NCI-H146 (cell line): ENCODE measurements at regions not wholly inside any gene's neighbourhood (a gene's known extent, or its start where the extent isn't known, plus 50 kb on each side); places are given as distances from the start of the nearest gene placed in this dataset.

Experiments used
- DNase-seq: peaks from one replicate; lab custom pipeline; 2025; lab: John Stamatoyannopoulos, UW

- DNase-seq = no peak
Measured at GRCh38 chr13:109977212-109977968, 191.0 kb upstream of the IRS2 start.

- DNase-seq = no peak
Measured at GRCh38 chr13:109976206-109976997, 190.0 kb upstream of the IRS2 start.

GRCh38 chr13:109974354-109974753, 188.0 kb upstream of the IRS2 start:
- no peak for DNase-seq

- no peak for DNase-seq
Measured at GRCh38 chr13:109973279-109973678, 186.9 kb upstream of the IRS2 start.

- no peak for DNase-seq
Measured at GRCh38 chr13:109971456-109972090, 185.2 kb upstream of the IRS2 start.

GRCh38 chr13:109971006-109971405, 184.6 kb upstream of the IRS2 start:
- DNase-seq = no peak

GRCh38 chr13:109968876-109969577, 182.6 kb upstream of the IRS2 start:
- no peak for DNase-seq

GRCh38 chr13:109963960-109964563, 177.7 kb upstream of the IRS2 start:
- no peak for DNase-seq

GRCh38 chr13:109963384-109963783, 177.0 kb upstream of the IRS2 start:
- DNase-seq = no peak

- no peak for DNase-seq
Measured at GRCh38 chr13:109959903-109960302, 173.5 kb upstream of the IRS2 start.

GRCh38 chr13:109957875-109958274, 171.5 kb upstream of the IRS2 start:
- DNase-seq = no peak

- DNase-seq = no peak
Measured at GRCh38 chr13:109955598-109955997, 169.2 kb upstream of the IRS2 start.

- no peak for DNase-seq
Measured at GRCh38 chr13:109954441-109954840, 168.1 kb upstream of the IRS2 start.

- DNase-seq = no peak
Measured at GRCh38 chr13:109951491-109951890, 165.1 kb upstream of the IRS2 start.

GRCh38 chr13:109949397-109949796, 163.0 kb upstream of the IRS2 start:
- no peak for DNase-seq

GRCh38 chr13:109947006-109947405, 160.6 kb upstream of the IRS2 start:
- DNase-seq = no peak

- no peak for DNase-seq
Measured at GRCh38 chr13:109945206-109945960, 159.0 kb upstream of the IRS2 start.

GRCh38 chr13:109941951-109942350, 155.6 kb upstream of the IRS2 start:
- DNase-seq = no peak

- no peak for DNase-seq
Measured at GRCh38 chr13:109941221-109941620, 154.8 kb upstream of the IRS2 start.

- no peak for DNase-seq
Measured at GRCh38 chr13:109940637-109941036, 154.3 kb upstream of the IRS2 start.

- DNase-seq = no peak
Measured at GRCh38 chr13:109939838-109940237, 153.5 kb upstream of the IRS2 start.
